IPS-18c (cell line): ENCODE measurements at regions not wholly inside any gene's neighbourhood (a gene's known extent, or its start where the extent isn't known, plus 50 kb on each side); places are given as distances from the start of the nearest gene placed in this dataset.
A peak's percentile ranks its signal among the peaks of the same experiment; 100 is the strongest.
"Not testable (repeated sequence)": the region's sequence is repeated elsewhere in the genome, so short reads cannot be mapped to it uniquely, and the experiment has no call there.

ENCODE experiments used
- H3K4me3 ChIP-seq: 2 replicates; pipeline ENCODE4 v1.7.0; 2013; ENCODE audit warnings: low read depth, mild to moderate bottlenecking, low read length, moderate library complexity; ENCODE audit not compliant: insufficient read depth
- H3K9me3 ChIP-seq: one replicate; pipeline ENCODE4 v1.6.1; 2013; ENCODE audit warnings: mild to moderate bottlenecking, low read length, moderate library complexity; ENCODE audit not compliant: control insufficient read depth, insufficient read depth

DNA sequence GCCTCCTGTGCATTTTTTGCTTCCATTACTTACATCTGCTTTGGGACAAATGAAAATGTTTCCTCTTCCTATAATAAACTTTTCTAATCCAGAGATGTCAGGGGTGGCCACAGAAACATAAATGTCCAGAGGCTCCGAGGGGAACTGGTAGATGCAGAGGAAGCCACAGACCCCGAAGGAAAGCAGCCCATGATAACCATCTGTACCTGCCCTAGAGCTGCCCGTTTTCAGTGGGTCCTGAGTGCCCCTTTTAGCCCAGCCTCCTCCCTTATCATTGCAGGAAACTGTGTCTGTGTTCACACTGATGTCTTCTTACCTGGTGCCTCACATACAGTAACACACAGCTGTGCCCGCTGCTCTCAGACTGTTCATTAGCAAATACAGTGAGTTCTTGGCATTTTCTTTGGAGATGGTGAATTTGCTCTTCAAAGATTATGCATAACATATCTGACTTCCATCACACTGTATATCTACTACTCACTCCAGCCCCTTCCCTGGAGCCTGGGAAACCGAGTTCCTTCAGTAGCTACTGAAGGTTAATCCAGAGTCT is 817.8 kb downstream of the TMEM121 start:
- peaks cover 36% of the 10 kb centered on the region for H3K9me3 ChIP-seq
- peak overlapping the region; percentile 2; the same call in 1 of the 2 replicates for H3K4me3 ChIP-seq

DNA sequence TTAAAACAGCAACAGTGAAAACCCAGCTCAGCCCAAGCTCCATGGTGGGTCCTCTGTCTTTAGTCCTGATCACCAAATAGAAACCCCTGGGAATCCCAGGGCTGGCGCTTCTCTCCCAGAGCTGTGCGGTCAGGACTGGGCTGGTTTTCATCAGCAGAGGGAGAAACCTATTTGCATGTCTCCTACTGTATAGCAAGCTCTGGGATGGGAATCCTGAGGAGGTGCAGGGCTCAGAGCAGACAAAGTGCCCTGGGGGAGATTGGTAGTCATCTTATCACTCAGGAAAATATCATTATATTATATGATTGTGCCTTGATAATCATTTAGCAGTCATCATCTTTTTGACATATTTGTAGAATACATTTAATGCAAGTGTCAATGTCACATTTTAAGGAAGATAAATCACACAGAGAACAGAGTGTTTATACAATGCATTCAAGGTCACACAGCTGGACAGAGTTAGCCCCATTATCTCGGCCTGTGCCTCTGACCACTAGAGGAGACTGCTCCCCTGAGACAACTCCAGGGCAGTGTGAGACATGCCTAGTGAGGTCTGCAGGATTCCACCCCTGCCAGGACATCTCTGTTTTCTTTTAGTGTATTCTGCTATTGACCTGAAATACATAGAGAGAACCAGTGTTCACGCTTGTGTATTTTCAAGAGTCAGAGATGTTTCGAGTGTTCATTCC is 818.6 kb downstream of the TMEM121 start:
- not testable (repeated sequence) for H3K4me3 ChIP-seq
- H3K9me3 ChIP-seq = peaks cover 39% of the 10 kb centered on the region

DNA sequence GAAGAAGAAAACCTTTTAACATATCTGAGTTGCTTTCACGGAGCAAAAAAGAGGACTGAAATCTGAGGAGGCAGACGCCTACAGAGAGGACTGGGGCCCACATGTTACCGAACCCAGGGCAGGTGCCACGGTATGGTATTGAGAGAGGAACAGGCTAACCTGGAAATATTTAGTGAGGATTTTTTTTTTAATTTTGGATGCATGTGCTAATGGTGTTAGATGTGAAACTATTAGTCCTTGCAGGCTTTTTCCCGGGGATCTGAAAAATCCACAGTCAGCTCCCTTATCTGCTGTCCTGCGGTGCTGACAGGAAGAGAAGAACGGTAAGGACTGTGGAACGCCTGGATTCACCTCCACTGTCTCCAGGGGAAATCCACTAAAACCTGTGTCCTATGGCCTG is 819.7 kb downstream of the TMEM121 start:
- peaks cover 36% of the 10 kb centered on the region for H3K9me3 ChIP-seq
- H3K4me3 ChIP-seq = no peak overlapping the region

DNA sequence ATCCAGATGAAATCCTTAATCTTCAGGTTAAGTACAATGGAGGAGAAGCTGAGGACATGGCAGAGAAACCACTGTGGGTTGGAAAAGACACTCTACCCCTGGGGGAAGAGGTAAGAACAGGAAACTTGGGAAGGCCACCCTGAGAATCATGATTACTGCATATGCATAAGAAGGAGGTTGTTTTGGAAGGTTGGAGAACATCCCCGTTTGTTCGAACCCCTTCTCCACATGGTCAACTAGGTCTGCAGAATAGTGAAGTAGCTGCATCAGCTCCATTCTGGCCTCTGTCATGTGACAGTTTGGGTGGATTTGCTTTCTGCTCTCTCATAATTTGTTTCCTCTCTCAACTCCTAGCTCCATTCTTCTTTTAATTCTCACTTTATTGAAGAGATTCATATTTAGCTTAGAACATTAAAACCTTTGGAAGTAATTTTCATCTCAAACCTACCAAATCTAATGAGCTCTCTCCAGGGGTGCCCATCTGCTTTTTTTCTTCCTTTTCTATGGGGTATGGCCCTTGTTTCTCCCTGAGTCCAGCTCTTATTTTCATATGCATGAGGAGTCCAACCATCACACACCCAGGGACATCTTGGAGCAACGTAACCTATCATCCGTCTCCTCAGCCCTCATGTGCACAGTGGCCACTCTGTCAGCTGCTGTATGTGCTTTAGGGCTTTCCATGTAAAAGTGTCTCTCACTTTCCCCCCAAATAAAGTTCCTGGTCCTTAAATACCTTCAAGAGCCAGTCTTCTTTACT is 820.3 kb downstream of the TMEM121 start:
- Histone ChIP-seq H3K9me3 (peaks cover 36% of the 10 kb centered on the region), H3K4me3 (no peak overlapping the region)

DNA sequence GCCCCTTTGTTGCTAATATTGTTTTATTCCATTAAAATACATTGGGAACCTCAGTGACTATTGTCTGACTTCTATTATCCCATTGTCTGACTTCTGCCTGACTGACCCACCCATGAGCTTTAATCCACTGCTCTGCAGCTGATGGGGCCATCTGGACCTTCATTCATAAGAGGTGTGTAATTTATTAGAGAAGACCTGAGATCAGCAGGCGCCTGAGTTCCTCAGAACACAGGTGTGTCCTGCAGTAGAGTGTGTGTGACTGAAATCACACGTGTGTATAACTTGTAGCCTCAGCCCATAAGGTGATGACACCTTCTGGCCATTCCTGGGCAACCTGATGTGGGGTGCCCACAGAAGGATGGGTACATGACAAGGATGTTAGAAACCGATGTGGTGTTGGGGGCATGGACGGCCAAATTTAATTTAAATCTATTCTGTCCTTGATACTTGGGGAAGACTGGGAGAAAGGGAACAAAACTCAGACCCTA is 821.0 kb downstream of the TMEM121 start:
- peaks cover 40% of the 10 kb centered on the region for H3K9me3 ChIP-seq
- H3K4me3 ChIP-seq = no peak overlapping the region

DNA sequence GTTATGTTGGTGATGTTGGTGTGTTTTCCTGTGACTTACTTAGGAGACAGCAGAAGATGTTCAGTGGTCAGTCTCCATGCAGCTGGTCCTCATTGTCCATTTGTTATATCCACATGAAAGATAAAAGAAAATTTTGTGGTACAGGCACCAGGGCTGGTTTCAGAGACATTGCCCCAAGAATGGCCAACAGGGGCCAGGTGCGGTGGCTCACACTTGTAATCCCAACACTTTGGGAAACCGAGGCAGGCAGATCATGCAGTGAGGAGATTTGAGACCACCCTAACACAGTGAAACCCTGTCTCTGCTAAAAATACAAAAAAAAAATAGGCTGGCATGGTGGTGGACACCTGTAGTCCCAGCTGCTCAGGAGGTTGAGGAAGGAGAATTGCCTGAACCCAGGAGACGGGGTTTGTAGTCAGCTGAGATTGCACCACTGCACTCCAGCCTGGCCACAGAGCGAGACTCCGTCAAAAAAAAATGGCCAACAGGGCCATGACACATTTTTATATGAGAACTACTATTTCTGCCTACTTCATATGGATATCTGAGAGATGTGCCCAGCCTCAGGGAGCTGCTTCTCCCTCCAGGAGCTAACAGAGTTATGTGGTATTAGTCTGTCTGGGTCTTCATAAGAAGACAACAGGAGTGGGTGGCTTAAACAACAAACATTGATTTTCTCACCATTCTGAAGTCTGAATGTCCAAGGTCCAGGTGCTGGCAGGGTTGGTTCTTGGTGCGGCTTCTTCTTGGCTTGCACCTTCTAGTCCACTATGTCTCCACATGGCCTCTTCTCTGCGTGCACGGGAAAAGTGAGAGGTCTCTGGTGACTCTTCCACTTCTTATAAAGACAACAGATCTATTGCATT is 821.7 kb downstream of the TMEM121 start:
- H3K9me3 ChIP-seq = peaks cover 43% of the 10 kb centered on the region

DNA sequence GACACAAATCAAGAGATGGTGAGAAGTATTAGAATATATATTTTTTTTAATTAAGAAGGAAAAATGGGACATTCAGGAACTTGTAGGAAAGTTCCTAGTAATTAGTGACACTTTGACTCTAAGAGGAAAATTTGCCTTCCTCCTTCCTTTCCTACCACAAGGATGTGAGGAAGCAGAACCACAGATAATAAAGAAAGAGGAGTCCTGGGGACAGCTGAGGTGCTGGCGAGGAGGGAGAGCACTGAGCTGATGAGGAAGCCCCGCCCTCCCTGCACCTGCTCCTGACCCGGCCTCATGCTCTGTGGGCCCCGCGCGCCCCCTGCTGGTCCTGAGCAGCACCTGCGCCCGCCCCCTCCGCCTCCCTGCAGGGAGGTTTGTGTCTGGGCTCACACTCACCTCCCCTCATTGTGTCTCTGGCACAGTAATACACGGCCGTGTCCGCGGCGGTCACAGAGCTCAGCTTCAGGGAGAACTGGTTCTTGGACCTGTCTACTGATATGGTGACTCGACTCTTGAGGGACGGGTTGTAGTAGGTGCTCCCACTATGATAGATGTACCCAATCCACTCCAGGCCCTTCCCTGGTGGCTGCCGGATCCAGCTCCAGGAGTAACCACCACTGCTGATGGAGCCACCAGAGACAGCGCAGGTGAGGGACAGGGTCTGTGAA is 822.6 kb downstream of the TMEM121 start:
- peaks cover 38% of the 10 kb centered on the region for H3K9me3 ChIP-seq
- not testable (repeated sequence) for H3K4me3 ChIP-seq

More for the DNA sequence above, 821.7 kb downstream of the TMEM121 start:
- H3K4me3 ChIP-seq = no peak overlapping the region

DNA sequence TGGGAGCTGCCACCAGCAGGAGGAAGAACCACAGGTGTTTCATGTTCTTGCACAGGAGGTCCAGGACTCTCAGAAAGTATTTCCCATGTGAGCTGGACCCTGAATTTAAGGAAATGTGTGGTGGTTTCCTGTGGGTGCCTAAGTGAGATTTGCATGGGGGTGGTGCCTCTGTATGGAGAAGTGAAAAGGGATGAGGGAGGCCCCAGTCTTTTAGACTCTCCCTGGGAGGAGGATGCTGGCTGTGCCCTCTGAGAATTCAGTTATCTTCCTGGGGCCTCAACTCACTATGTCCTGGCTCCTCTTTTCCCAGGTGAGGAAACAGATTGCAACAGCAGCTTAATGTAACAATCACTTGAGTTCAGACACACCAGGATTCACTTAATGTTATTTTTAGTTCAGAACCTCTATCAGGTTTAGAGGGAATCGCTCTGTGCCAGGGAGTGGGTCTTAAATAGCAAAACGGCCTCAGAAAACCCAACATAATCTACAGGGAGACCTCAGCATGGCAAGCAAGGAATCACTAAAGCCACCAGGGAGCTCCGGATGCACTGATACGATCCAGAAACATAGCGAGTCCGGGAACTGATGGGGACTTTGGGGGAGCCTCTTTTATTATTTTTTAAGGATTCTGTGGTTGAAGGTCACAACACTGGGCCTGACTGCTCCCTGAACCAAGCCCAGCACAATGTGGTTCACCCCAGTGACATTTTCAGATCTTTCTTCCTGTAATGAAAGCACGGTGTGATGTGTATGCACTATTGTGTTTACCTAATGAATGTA is 823.5 kb downstream of the TMEM121 start:
- H3K4me3 ChIP-seq = not testable (repeated sequence)
- peaks cover 36% of the 10 kb centered on the region for H3K9me3 ChIP-seq

DNA sequence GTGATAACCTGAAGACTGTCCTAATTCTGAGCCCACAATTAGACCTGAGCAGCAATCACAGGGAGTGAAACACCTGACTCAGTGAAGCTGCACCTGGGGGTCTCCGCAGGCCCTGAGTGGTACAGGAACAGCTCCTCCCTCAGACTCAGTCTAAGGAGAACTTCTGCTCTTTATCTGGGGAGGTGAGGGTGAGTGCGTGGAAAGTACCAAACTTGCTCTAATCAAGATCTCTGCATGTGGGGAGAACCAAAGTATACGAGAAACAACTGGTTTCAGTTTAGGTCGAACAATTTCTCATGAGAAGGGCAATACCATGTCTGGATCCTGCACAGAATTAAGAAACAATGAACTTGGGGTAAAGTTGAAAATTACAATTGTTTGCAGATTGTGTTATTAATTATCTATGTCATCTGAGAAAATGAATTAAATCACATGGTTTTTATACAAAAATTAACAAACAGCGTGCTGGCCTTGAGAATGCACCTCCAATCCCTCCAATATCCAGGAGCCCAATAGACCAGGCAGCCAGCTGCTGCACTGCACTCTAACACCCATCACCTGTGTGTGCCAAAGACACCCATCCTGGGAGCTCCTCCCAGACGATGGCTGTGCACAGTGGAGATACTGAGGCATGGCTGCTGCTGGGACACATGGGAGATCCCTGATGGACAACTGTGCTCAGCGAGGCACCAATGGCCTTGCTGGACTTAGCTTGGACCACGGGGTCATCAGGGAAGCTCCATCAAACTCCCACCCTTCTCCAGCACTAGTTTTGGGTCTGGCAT is 828.8 kb downstream of the TMEM121 start:
- not testable (repeated sequence) for H3K4me3 ChIP-seq
- H3K9me3 ChIP-seq = peaks cover 12% of the 10 kb centered on the region

DNA sequence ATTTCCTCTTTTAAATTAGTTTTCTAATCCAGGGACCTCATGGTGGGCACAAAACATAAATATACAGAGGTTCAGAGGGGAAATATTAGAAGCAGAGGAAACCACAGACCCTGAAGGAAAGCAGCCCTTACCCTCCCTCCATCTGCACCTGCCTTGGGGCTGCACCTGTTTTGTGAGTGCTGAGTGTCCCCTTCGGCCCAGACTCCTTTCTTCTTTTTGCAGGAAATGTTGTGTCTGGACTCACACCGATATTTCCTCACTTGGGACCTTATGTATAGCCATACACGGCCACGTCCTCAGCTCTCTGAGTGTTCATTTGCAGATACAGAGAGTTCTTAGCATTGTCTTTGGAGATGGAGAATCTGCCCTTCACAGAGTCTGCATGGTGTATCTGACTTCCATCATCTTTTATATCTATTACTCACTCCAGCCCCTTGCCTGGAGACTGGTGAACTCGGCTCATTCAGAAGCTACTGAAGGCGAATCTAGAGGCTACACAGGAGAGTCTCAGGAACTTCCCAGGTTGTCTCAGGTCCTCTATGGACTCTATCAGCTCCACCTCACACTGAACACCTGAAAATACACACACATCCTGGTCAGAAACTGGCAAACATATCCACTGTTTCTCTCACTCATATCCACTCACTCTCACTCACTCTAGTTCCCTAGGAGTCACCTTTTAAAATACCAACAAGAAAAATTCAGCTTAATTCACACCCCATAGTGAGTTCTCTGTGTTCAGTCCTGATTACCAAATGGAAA is 829.7 kb downstream of the TMEM121 start:
- not testable (repeated sequence) for H3K4me3 ChIP-seq

DNA sequence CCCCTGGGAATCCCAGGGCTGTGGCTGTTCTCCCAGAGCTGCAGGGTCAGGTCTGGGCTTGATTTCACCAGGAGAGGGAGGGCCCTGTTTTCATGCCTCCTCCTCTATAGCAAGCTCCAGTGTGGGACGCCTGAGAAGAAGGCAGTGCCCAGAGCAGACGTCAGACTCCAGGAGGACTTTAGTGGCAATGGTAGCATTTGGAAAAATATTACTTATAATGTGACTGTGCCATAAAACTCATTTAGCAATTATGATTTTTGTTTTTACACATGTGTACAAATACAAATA is 830.2 kb downstream of the TMEM121 start:
- peaks cover 11% of the 10 kb centered on the region for H3K9me3 ChIP-seq
- H3K4me3 ChIP-seq = not testable (repeated sequence)

More for the DNA sequence above, 829.7 kb downstream of the TMEM121 start:
- H3K9me3 ChIP-seq = peaks cover 12% of the 10 kb centered on the region

DNA sequence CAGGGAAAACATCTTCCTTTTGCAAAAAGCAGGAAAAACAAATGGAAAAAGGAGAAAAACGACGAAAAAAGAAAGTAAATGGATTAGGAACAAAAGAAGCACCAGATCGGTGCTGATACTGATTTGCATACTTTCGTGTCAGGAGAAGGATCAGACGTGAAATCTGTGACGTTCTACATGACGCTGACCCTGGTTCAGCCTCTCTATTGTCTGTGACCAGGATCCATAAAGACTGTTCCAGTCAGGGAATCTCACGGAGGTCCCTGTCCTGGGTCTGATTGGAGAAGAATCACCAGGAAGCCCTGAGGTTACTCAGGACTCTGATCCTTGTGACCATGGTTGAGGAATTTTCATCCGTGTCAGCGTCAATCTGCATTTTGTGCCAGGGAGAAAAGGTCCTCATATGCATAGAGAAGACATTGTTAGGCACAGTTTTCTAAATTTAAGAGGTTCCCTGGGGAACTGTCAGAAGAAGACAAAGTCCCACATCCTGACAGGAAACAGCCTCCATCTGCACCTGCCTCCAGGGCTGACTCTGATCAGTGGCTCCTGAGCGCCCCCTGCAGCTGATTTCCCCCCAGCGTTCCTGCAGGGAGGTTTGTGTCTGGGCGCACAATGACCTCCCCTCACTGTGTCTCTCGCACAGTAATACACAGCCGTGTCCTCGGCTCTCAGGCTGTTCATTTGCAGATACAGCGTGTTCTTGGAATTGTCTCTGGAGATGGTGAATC is 832.9 kb downstream of the TMEM121 start:
- H3K4me3 ChIP-seq, H3K9me3 ChIP-seq: not testable (repeated sequence)

DNA sequence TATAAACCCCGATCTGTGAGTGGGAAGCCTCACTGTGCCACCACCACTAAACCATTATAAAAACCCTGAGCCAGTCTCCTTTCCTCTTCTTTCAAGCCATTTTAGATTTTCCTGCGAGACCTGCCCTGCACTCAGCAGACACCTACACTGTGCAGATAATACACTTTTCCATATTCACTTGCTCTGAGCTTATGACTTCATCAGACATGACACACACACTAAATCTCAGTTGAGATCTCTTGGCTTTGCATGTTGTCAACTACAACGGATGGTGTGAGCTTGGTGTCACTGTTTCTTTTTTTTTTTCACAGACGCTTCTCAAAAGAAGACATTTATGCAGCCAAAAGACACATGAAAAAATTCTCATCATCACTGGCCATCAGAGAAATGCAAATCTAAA is 839.0 kb downstream of the TMEM121 start:
- H3K4me3 ChIP-seq, H3K9me3 ChIP-seq: not testable (repeated sequence)

DNA sequence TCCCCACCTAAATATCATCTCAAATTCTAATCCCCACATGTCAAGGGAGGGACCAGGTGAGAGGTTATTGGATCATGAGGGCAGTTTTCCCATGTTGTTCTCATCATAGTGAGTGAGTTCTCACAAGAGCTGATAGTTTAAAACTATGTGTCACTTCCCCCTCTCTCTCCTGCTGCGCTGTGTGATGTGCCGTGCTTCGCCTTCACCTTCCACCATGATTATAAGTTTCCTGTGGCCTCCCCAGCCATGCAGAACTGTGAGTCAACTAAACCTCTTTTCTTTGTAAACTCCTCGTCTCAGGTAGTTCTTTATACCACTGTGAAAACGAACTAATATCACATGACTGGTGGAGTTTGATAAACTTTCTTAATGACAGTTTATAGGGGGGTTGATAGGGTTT is 839.5 kb downstream of the TMEM121 start:
- not testable (repeated sequence) for H3K9me3 ChIP-seq, H3K4me3 ChIP-seq
